Osteocyte (in vitro differentiated cells): ENCODE measurements at regions not wholly inside any gene's neighbourhood (a gene's known extent, or its start where the extent isn't known, plus 50 kb on each side); places are given as distances from the start of the nearest gene placed in this dataset.

ENCODE experiments used
- DNase-seq: peaks from one replicate; pipeline ENCODE4 v3.0.0; 2021; ENCODE audit warnings: mixed read lengths; ENCODE audit not compliant: unreplicated experiment; ENCODE audit errors: extremely low spot score
- H3K27ac Mint-ChIP-seq: one replicate; pipeline ENCODE4 v1.8.0; 2021; ENCODE audit warnings: mild to moderate bottlenecking, mixed read lengths; ENCODE audit not compliant: unreplicated experiment
- H3K27me3 Mint-ChIP-seq: one replicate; pipeline ENCODE4 v1.8.0; 2021; ENCODE audit warnings: mixed read lengths; ENCODE audit not compliant: unreplicated experiment
- H3K36me3 Mint-ChIP-seq: one replicate; pipeline ENCODE4 v1.8.0; 2021; ENCODE audit warnings: mixed read lengths; ENCODE audit not compliant: unreplicated experiment
- H3K4me1 Mint-ChIP-seq: one replicate; pipeline ENCODE4 v1.8.0; 2021; ENCODE audit warnings: mixed read lengths; ENCODE audit not compliant: unreplicated experiment
- H3K4me3 Mint-ChIP-seq: one replicate; pipeline ENCODE4 v1.8.0; 2021; ENCODE audit warnings: mild to moderate bottlenecking, moderate library complexity, mixed read lengths; ENCODE audit not compliant: unreplicated experiment
- H3K9me3 Mint-ChIP-seq: one replicate; pipeline ENCODE4 v1.8.0; 2021; ENCODE audit warnings: mixed read lengths; ENCODE audit not compliant: unreplicated experiment
- CTCF ChIP-seq: fragments of 200-600 bp; sonication (generic); IDR thresholded peaks from 2 replicates; pipeline ENCODE4 v1.5.0; 2021; ENCODE audit warnings: antibody characterized with exemption, mild to moderate bottlenecking, moderate library complexity

GRCh38 chr2:204353823-204354222, 191.5 kb upstream of the PARD3B start:
- no peak overlapping the region for H3K27ac Mint-ChIP-seq
- no peaks in the 10 kb centered on the region for H3K36me3 Mint-ChIP-seq
- no peak for TF ChIP-seq CTCF
- no peak overlapping the region for H3K4me3 Mint-ChIP-seq
- H3K4me1 Mint-ChIP-seq, result peaks cover 3% of the 10 kb centered on the region
- no peaks in the 10 kb centered on the region for H3K27me3 Mint-ChIP-seq
- peaks cover 6% of the 10 kb centered on the region for H3K9me3 Mint-ChIP-seq
- no peak for DNase-seq

- Mint-ChIP-seq H3K4me1 (peaks cover 3% of the 10 kb centered on the region), H3K27ac (no peak overlapping the region), H3K27me3 (no peaks in the 10 kb centered on the region), H3K4me3 (no peak overlapping the region), H3K9me3 (no peaks in the 10 kb centered on the region), H3K36me3 (no peaks in the 10 kb centered on the region)
- no peak for DNase-seq
- no peak for TF ChIP-seq CTCF
Measured at GRCh38 chr2:204354442-204354856, 190.8 kb upstream of the PARD3B start.

- no peak for DNase-seq
- H3K4me1 Mint-ChIP-seq, result peaks cover 3% of the 10 kb centered on the region
- no peaks in the 10 kb centered on the region for H3K9me3 Mint-ChIP-seq
- no peak overlapping the region for H3K4me3 Mint-ChIP-seq
- H3K27me3 Mint-ChIP-seq, result no peaks in the 10 kb centered on the region
- no peak overlapping the region for H3K27ac Mint-ChIP-seq
- no peak for TF ChIP-seq CTCF
- H3K36me3 Mint-ChIP-seq, result no peaks in the 10 kb centered on the region
Measured at GRCh38 chr2:204355688-204356087, 189.6 kb upstream of the PARD3B start.

GRCh38 chr2:204356151-204356641, 189.1 kb upstream of the PARD3B start:
- Mint-ChIP-seq H3K27ac (no peak overlapping the region), H3K36me3 (no peaks in the 10 kb centered on the region), H3K27me3 (no peaks in the 10 kb centered on the region), H3K4me3 (no peak overlapping the region), H3K9me3 (no peaks in the 10 kb centered on the region), H3K4me1 (peaks cover 3% of the 10 kb centered on the region)
- no peak for TF ChIP-seq CTCF
- no peak for DNase-seq

- Mint-ChIP-seq H3K4me1 (peaks cover 3% of the 10 kb centered on the region), H3K9me3 (no peaks in the 10 kb centered on the region), H3K36me3 (no peaks in the 10 kb centered on the region), H3K27me3 (no peaks in the 10 kb centered on the region), H3K4me3 (no peak overlapping the region), H3K27ac (no peak overlapping the region)
- TF ChIP-seq CTCF, result no peak
- DNase-seq, result no peak
Measured at GRCh38 chr2:204357286-204357685, 188.0 kb upstream of the PARD3B start.
